PC-9 (cell line): ENCODE measurements at regions not wholly inside any gene's neighbourhood (a gene's known extent, or its start where the extent isn't known, plus 50 kb on each side); places are given as distances from the start of the nearest gene placed in this dataset.

ENCODE experiments used
- BruUV-seq: library from RNA; stranded (reverse); fragments of 400-500 nt; replicated peaks from 2 replicates; lab custom pipeline; 2021; lab: Mats Ljungman, UMichigan
- CTCF ChIA-PET: fragments of 300-600 bp; sonication (Branson Sonifier 250); formaldehyde crosslinking; loops from one replicate; lab custom pipeline; 2022; ENCODE audit warnings: antibody characterized with exemption; lab: Charles Lee
- POLR2A ChIA-PET: fragments of 300-600 bp; sonication (Branson Sonifier 250); formaldehyde crosslinking; loops from one replicate; lab custom pipeline; 2022; ENCODE audit warnings: antibody characterized with exemption; ENCODE audit not compliant: unreplicated experiment; lab: Charles Lee
- DNase-seq, 2 experiments: peaks; one replicate each; pipeline versions ENCODE4 v3.0.0 to v3.0.0-alpha.2; 2015 to 2022; ENCODE audit warnings: mixed read lengths in 1 of 2
- H2AFZ ChIP-seq: fragments of 200-600 bp; sonication (generic); 2 replicates; pipeline ENCODE4 v1.8.1; 2017; ENCODE audit warnings: antibody characterized with exemption
- H3F3A ChIP-seq: fragments of 200-600 bp; sonication (generic); 2 replicates; pipeline ENCODE4 v1.8.1; 2017; ENCODE audit warnings: antibody characterized with exemption, mild to moderate bottlenecking, low read depth; ENCODE audit not compliant: insufficient read depth
- H3K27ac ChIP-seq: fragments of 200-600 bp; sonication (generic); 2 replicates; pipeline ENCODE4 v1.6.1; 2016; ENCODE audit warnings: mixed run types
- H3K27me3 ChIP-seq: fragments of 200-600 bp; sonication (generic); 2 replicates; pipeline ENCODE4 v1.6.1; 2016; ENCODE audit warnings: low read depth, mixed run types; ENCODE audit not compliant: insufficient read depth
- H3K36me3 ChIP-seq: fragments of 200-600 bp; sonication (generic); 2 replicates; pipeline ENCODE4 v1.6.1; 2016; ENCODE audit warnings: low read depth, mixed run types
- H3K4me1 ChIP-seq: fragments of 200-600 bp; sonication (generic); replicated peaks from 2 replicates; pipeline ENCODE4 v1.6.1; 2016; ENCODE audit warnings: mixed run types; ENCODE audit not compliant: insufficient read depth
- H3K4me2 ChIP-seq: fragments of 200-600 bp; sonication (generic); 2 replicates; pipeline ENCODE4 v1.6.1; 2017; ENCODE audit warnings: mixed run types
- H3K4me3 ChIP-seq: fragments of 200-600 bp; sonication (generic); 2 replicates; pipeline ENCODE4 v1.6.1; 2016; ENCODE audit warnings: mixed run types
- H3K79me2 ChIP-seq: fragments of 200-600 bp; sonication (generic); 2 replicates; pipeline ENCODE4 v1.6.1; 2017; ENCODE audit warnings: low read depth, mixed run types
- H3K9me2 ChIP-seq: fragments of 200-600 bp; sonication (generic); 2 replicates; pipeline ENCODE4 v1.8.1; 2017; ENCODE audit warnings: mild to moderate bottlenecking; ENCODE audit not compliant: insufficient read depth
- H3K9me3 ChIP-seq: fragments of 200-600 bp; sonication (generic); 2 replicates; pipeline ENCODE4 v1.8.1; 2016; ENCODE audit warnings: low read depth; ENCODE audit not compliant: insufficient read depth
- H4K20me1 ChIP-seq: fragments of 200-600 bp; sonication (generic); 2 replicates; pipeline ENCODE4 v1.8.1; 2017; ENCODE audit not compliant: insufficient read depth
- CTCF ChIP-seq: fragments of 200-600 bp; sonication (generic); conservative IDR thresholded peaks from 2 replicates; pipeline ENCODE4 v1.6.1; 2017; ENCODE audit warnings: mixed run types, antibody characterized with exemption, mild to moderate bottlenecking, moderate library complexity
- EZH2 ChIP-seq: fragments of 200-600 bp; sonication (generic); IDR thresholded peaks from 2 replicates; pipeline ENCODE4 v1.8.0; 2017; ENCODE audit warnings: antibody characterized with exemption, low read depth
- intact Hi-C: fragments of 100-400 bp; cut with micrococcal nuclease; formaldehyde crosslinking; loops from one replicate; pipeline ENCODE4 v1.10.0; 2022; ENCODE audit not compliant: unreplicated experiment

GRCh38 chr3:135632556-135633065 is 332.9 kb upstream of the PPP2R3A start:
- ChIA-PET POLR2A (no interaction called here), CTCF (no interaction called here)
- Histone ChIP-seq H3K9me2 (no peaks in the 10 kb centered on the region), H3K4me1 (no peaks in the 10 kb centered on the region), H3K36me3 (no peaks in the 10 kb centered on the region), H4K20me1 (no peaks in the 10 kb centered on the region), H3K9me3 (no peaks in the 10 kb centered on the region), H3K27ac (no peak overlapping the region), H3K79me2 (no peaks in the 10 kb centered on the region), H3K27me3 (peaks cover 26% of the 10 kb centered on the region), H3K4me2 (no peak overlapping the region), H3F3A (no peaks in the 10 kb centered on the region), H3K4me3 (no peak overlapping the region), H2AFZ (no peak overlapping the region)
- BruUV-seq, result no TSS peak
- intact Hi-C loops, result no loop called here
- DNase-seq, result no peak
- TF ChIP-seq CTCF (no peak), EZH2 (no peak)

GRCh38 chr3:135633078-135633477 is 332.4 kb upstream of the PPP2R3A start:
- no TSS peak for BruUV-seq
- no peaks in the 10 kb centered on the region for H3K9me2 ChIP-seq
- no peak overlapping the region for H2AFZ ChIP-seq
- no peak overlapping the region for H3K27ac ChIP-seq
- no peak overlapping the region for H3K4me3 ChIP-seq
- no peaks in the 10 kb centered on the region for H3K4me1 ChIP-seq
- POLR2A ChIA-PET, result no interaction called here
- intact Hi-C loops, result no loop called here
- no peaks in the 10 kb centered on the region for H4K20me1 ChIP-seq
- H3F3A ChIP-seq, result no peaks in the 10 kb centered on the region
- no peak overlapping the region for H3K4me2 ChIP-seq
- no peaks in the 10 kb centered on the region for H3K36me3 ChIP-seq
- no peak for DNase-seq
- no peaks in the 10 kb centered on the region for H3K79me2 ChIP-seq
- H3K27me3 ChIP-seq, result peaks cover 22% of the 10 kb centered on the region
- CTCF ChIA-PET, result no interaction called here
- H3K9me3 ChIP-seq, result no peaks in the 10 kb centered on the region
- TF ChIP-seq CTCF (no peak), EZH2 (no peak)

- Histone ChIP-seq H3K4me1 (no peaks in the 10 kb centered on the region), H3K4me2 (no peak overlapping the region), H4K20me1 (no peaks in the 10 kb centered on the region), H3K9me2 (no peaks in the 10 kb centered on the region), H3K9me3 (no peaks in the 10 kb centered on the region), H2AFZ (no peak overlapping the region), H3K36me3 (no peaks in the 10 kb centered on the region), H3K79me2 (no peaks in the 10 kb centered on the region), H3K4me3 (no peak overlapping the region), H3K27me3 (no peaks in the 10 kb centered on the region), H3F3A (no peaks in the 10 kb centered on the region), H3K27ac (no peak overlapping the region)
- DNase-seq, result no peak
- CTCF ChIA-PET, result no interaction called here
- no peak for TF ChIP-seq CTCF
- no peak for TF ChIP-seq EZH2
- intact Hi-C loops, result no loop called here
- POLR2A ChIA-PET, result no interaction called here
- BruUV-seq, result no TSS peak
These were observed 328.9 kb upstream of the PPP2R3A start for GRCh38 chr3:135636596-135636995.
